GM12872 (cell line): ENCODE measurements at regions not wholly inside any gene's neighbourhood (a gene's known extent, or its start where the extent isn't known, plus 50 kb on each side); places are given as distances from the start of the nearest gene placed in this dataset.

ENCODE experiments used
- CTCF ChIP-seq: IDR thresholded peaks from 3 replicates; pipeline ENCODE4 v1.5.1; 2011; ENCODE audit warnings: low read depth, mild to moderate bottlenecking, low read length, moderate library complexity; ENCODE audit not compliant: insufficient read depth

GRCh38 chr20:41888434-41888833, 270.3 kb upstream of the CHD6 start:
- no peak for TF ChIP-seq CTCF

GRCh38 chr20:41887500-41887899, 269.3 kb upstream of the CHD6 start:
- no peak for TF ChIP-seq CTCF

GRCh38 chr20:41881466-41882046, 263.4 kb upstream of the CHD6 start:
- TF ChIP-seq CTCF, result no peak

GRCh38 chr20:41879123-41879522, 260.9 kb upstream of the CHD6 start:
- TF ChIP-seq CTCF, result no peak

DNA sequence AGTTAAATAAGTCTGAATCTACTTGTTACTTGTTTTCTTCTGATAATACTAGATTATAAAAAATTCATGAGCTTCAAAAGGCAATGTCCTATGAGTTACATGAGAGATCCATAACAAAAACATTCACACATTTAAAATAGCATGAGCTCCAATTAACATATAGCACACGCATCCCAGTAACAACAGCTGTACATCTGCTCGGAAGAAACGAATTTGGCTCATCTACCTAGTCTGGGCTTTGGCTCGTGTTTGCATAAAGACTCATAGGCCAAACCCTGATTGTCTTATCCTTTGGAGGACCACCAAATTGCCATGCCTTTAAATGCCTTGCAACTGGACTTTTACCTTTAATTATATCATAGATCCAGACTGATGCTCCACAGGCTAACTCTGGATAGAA, 259.7 kb upstream of the CHD6 start:
- TF ChIP-seq CTCF, result no peak

GRCh38 chr20:41874658-41875057, 256.5 kb upstream of the CHD6 start:
- no peak for TF ChIP-seq CTCF

DNA sequence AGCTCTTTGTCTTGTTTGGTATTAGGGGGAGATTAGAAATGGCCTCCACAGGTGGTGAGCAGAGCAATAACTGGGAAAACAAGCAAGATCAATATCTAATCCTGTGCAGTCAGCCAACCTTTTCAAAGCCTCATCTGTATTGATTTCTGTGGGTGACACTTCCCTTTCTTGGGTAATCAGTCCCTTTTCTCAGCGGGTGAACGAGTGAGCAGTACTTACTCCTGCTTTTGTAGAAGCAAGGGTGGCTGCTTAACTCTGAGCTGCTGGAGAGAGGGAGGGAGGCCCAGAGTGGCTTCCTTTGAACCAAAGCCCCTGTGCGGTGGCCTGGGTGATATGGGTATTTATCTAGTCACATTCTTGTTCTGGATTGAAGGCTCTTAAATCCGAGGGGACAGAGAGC, 254.8 kb upstream of the CHD6 start:
- no peak for TF ChIP-seq CTCF
